ENCODE measurements at regions not wholly inside any gene's neighbourhood (a gene's known extent, or its start where the extent isn't known, plus 50 kb on each side); places are given as distances from the start of the nearest gene placed in this dataset.
"Not testable (repeated sequence)": the region's sequence is repeated elsewhere in the genome, so short reads cannot be mapped to it uniquely, and the experiment has no call there.

GRCh38 chr6:40841721-40842120, 197.3 kb downstream of the UNC5CL start:
- Mint-ChIP-seq H3K27ac (ENCODE audit: unreplicated experiment) (no peak overlapping the region), H3K4me1 (ENCODE audit: low read depth, unreplicated experiment) (peaks cover 5% of the 10 kb centered on the region), H3K4me3 (ENCODE audit: unreplicated experiment) (no peak overlapping the region), H3K9me3 (ENCODE audit: unreplicated experiment) (no peaks in the 10 kb centered on the region), H3K27me3 (ENCODE audit: unreplicated experiment) (peaks cover 1% of the 10 kb centered on the region), H3K36me3 (ENCODE audit: unreplicated experiment) (no peaks in the 10 kb centered on the region)
- TF ChIP-seq, protein P1, sequence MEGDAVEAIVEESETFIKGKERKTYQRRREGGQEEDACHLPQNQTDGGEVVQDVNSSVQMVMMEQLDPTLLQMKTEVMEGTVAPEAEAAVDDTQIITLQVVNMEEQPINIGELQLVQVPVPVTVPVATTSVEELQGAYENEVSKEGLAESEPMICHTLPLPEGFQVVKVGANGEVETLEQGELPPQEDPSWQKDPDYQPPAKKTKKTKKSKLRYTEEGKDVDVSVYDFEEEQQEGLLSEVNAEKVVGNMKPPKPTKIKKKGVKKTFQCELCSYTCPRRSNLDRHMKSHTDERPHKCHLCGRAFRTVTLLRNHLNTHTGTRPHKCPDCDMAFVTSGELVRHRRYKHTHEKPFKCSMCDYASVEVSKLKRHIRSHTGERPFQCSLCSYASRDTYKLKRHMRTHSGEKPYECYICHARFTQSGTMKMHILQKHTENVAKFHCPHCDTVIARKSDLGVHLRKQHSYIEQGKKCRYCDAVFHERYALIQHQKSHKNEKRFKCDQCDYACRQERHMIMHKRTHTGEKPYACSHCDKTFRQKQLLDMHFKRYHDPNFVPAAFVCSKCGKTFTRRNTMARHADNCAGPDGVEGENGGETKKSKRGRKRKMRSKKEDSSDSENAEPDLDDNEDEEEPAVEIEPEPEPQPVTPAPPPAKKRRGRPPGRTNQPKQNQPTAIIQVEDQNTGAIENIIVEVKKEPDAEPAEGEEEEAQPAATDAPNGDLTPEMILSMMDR (IDR thresholded peaks at IDR 0.05; ENCODE audit: partially characterized antibody, unreplicated experiment): peak; percentile 70
- DNase-seq: no peak

- Mint-ChIP-seq H3K27ac (ENCODE audit: unreplicated experiment) (no peak overlapping the region), H3K27me3 (ENCODE audit: unreplicated experiment) (no peaks in the 10 kb centered on the region), H3K4me1 (ENCODE audit: low read depth, unreplicated experiment) (no peaks in the 10 kb centered on the region), H3K36me3 (ENCODE audit: unreplicated experiment) (no peaks in the 10 kb centered on the region), H3K9me3 (ENCODE audit: unreplicated experiment) (no peaks in the 10 kb centered on the region), H3K4me3 (ENCODE audit: unreplicated experiment) (no peak overlapping the region)
- TF ChIP-seq, protein P1 (IDR thresholded peaks at IDR 0.05; ENCODE audit: partially characterized antibody, unreplicated experiment): no peak
- DNase-seq: no peak
These were observed 206.3 kb downstream of the UNC5CL start for GRCh38 chr6:40832691-40833090.

DNA sequence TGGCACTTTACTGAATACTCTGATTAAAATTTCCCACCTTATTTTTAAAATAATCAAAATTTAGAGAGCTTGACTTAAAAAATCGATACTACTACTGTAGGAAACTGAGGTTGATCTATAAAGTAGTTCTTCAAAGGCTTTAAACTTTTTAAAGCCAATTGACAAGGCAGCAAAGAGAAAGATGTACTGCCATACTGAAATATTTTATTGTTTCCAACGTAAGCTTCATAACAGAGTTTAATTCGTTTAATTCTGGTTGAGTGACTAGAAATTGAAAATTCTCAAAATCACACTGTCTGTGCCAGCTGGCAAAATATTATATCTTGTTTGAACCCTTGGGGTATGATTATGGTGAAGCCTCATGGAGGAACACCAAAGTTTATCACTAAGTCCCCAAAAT, 207.6 kb downstream of the UNC5CL start:
- Mint-ChIP-seq H3K9me3 (ENCODE audit: unreplicated experiment) (no peaks in the 10 kb centered on the region), H3K4me1 (ENCODE audit: low read depth, unreplicated experiment) (no peaks in the 10 kb centered on the region), H3K4me3 (ENCODE audit: unreplicated experiment) (no peak overlapping the region), H3K27ac (ENCODE audit: unreplicated experiment) (no peak overlapping the region), H3K27me3 (ENCODE audit: unreplicated experiment) (no peaks in the 10 kb centered on the region), H3K36me3 (ENCODE audit: unreplicated experiment) (no peaks in the 10 kb centered on the region)
- no peak for DNase-seq
- TF ChIP-seq, protein P1 (IDR thresholded peaks at IDR 0.05; ENCODE audit: partially characterized antibody, unreplicated experiment): no peak

DNA sequence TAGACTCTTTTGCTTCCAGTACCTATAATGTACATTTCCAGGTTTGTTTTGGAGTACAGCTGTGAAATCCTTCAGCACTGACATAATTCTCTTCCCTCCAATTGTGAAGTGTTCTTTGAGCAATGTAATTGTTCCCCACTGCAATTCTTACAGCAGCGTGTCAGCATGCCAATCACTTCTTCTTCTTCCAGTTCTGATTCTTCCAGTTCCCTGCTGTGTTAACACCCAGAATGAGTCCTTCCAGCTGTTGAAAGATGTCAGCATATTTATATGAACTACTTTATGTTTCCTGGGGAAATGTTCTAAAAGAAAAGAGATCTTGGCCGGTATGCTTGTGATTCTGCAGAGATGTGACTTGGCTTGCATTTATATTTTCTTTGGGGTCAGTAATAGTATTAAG, 213.9 kb downstream of the UNC5CL start:
- Mint-ChIP-seq H3K27me3 (ENCODE audit: unreplicated experiment) (no peaks in the 10 kb centered on the region), H3K4me1 (ENCODE audit: low read depth, unreplicated experiment) (no peaks in the 10 kb centered on the region), H3K27ac (ENCODE audit: unreplicated experiment) (no peak overlapping the region), H3K4me3 (ENCODE audit: unreplicated experiment) (no peak overlapping the region), H3K9me3 (ENCODE audit: unreplicated experiment) (peaks cover 3% of the 10 kb centered on the region), H3K36me3 (ENCODE audit: unreplicated experiment) (no peaks in the 10 kb centered on the region)
- DNase-seq: no peak
- TF ChIP-seq, protein P1 (IDR thresholded peaks at IDR 0.05; ENCODE audit: partially characterized antibody, unreplicated experiment): no peak

- TF ChIP-seq, protein P1 (IDR thresholded peaks at IDR 0.05; ENCODE audit: partially characterized antibody, unreplicated experiment): peak; percentile 72
- H3K27me3 Mint-ChIP-seq (ENCODE audit: unreplicated experiment): not testable (repeated sequence)
These were observed 214.8 kb downstream of the UNC5CL start for GRCh38 chr6:40823917-40824891.

More at GRCh38 chr6:40823917-40824891, 214.8 kb downstream of the UNC5CL start:
- not testable (repeated sequence) for H3K9me3 Mint-ChIP-seq (ENCODE audit: unreplicated experiment); H3K4me1 Mint-ChIP-seq (ENCODE audit: low read depth, unreplicated experiment); H3K36me3 Mint-ChIP-seq (ENCODE audit: unreplicated experiment); H3K4me3 Mint-ChIP-seq (ENCODE audit: unreplicated experiment); H3K27ac Mint-ChIP-seq (ENCODE audit: unreplicated experiment)
- DNase-seq: peak; percentile 40

All from glutamatergic neuron (in vitro differentiated cells).